ENCODE measurements at regions not wholly inside any gene's neighbourhood (a gene's known extent, or its start where the extent isn't known, plus 50 kb on each side); places are given as distances from the start of the nearest gene placed in this dataset.

- TF ChIP-seq CTCF (IDR thresholded peaks at IDR 0.05; ENCODE audit: control extremely low read depth in 1 of 3, insufficient read depth in 1 of 3, low read depth in 1 of 3, low read length in 3 of 3) (peak; percentile 84 to 99 (median 90)), PHF8 (conservative IDR thresholded peaks at IDR 0.05; ENCODE audit: low read depth, low read length) (no peak)
These were observed 426.5 kb upstream of the OR4E1 start (continued) for GRCh38 chr14:22099942-22100763.
